ENCODE measurements at regions not wholly inside any gene's neighbourhood (a gene's known extent, or its start where the extent isn't known, plus 50 kb on each side); places are given as distances from the start of the nearest gene placed in this dataset.

- H3K9ac ChIP-seq (ENCODE audit: insufficient read depth, low read depth, low read length): no peak overlapping the region
- H3K9me3 ChIP-seq (ENCODE audit: low read length): no peaks in the 10 kb centered on the region
- no peak for ATAC-seq
- H3K4me2 ChIP-seq (ENCODE audit: low read depth, low read length): no peak overlapping the region
- H3K27ac ChIP-seq (ENCODE audit: extremely low read length, insufficient read depth, low read length): no peak overlapping the region
- no peak for FAIRE-seq
- in situ Hi-C loops (cut with HindIII; ENCODE audit: extremely low pct_ligation_motif_present, low pct_unique_long_range_greater_than_20kb): no loop called here
- no peak overlapping the region for H3K4me3 ChIP-seq (replicated peaks in 1 of 3; ENCODE audit: insufficient read depth in 1 of 3, low read depth in 2 of 3, low read length in 3 of 3)
- H3K79me2 ChIP-seq (ENCODE audit: insufficient read depth, low read length): no peaks in the 10 kb centered on the region
- TF ChIP-seq ATF7 (IDR thresholded peaks at IDR 0.05) (peak; percentile 79), ATF7 (CRISPR knock-in tag; IDR thresholded peaks at IDR 0.05) (no peak), WIZ (CRISPR knock-in tag; IDR thresholded peaks at IDR 0.05) (no peak)
- ChIA-PET POLR2A (no interaction called here), CTCF (ENCODE audit: low intra/inter-chr PET ratio, low total read pairs) (no interaction called here)
- BruUV-seq (replicated peaks): no TSS peak
- WGBS (ENCODE audit: low lambda C conversion rate): 6% methylated on average over 1 of the region's 1 CpG
- H4K20me1 ChIP-seq (ENCODE audit: insufficient read depth, low read length): no peaks in the 10 kb centered on the region
- H3K36me3 ChIP-seq (replicated peaks in 1 of 2; ENCODE audit: control insufficient read depth in 1 of 2, insufficient read depth in 2 of 2, low read length in 2 of 2): no peaks in the 10 kb centered on the region
- no peak overlapping the region for H2AFZ ChIP-seq (ENCODE audit: low read length)
- DNase-seq (ENCODE audit: low spot score): no peak
- intact Hi-C loops (cut with micrococcal nuclease; ENCODE audit: unreplicated experiment): no loop called here
- no peaks in the 10 kb centered on the region; a peak in 2 of 5 replicates for H3K27me3 ChIP-seq (ENCODE audit: control insufficient read depth in 1 of 2, insufficient read depth in 2 of 2, low read length in 2 of 2)
- H3K4me1 ChIP-seq (ENCODE audit: insufficient read depth, low read length): no peaks in the 10 kb centered on the region
Observed at GRCh38 chr13:47017476-47017875, 120.6 kb upstream of the HTR2A start.

GRCh38 chr13:47008318-47008717, 111.5 kb upstream of the HTR2A start:
- Histone ChIP-seq H4K20me1 (ENCODE audit: insufficient read depth, low read length) (no peaks in the 10 kb centered on the region), H3K4me2 (ENCODE audit: low read depth, low read length) (no peak overlapping the region), H2AFZ (ENCODE audit: low read length) (no peak overlapping the region), H3K27ac (ENCODE audit: extremely low read length, insufficient read depth, low read length) (no peak overlapping the region), H3K36me3 (replicated peaks in 1 of 2; ENCODE audit: control insufficient read depth in 1 of 2, insufficient read depth in 2 of 2, low read length in 2 of 2) (no peaks in the 10 kb centered on the region), H3K4me1 (ENCODE audit: insufficient read depth, low read length) (no peaks in the 10 kb centered on the region), H3K9ac (ENCODE audit: insufficient read depth, low read depth, low read length) (no peak overlapping the region), H3K9me3 (ENCODE audit: low read length) (no peaks in the 10 kb centered on the region), H3K4me3 (replicated peaks in 1 of 3; ENCODE audit: insufficient read depth in 1 of 3, low read depth in 2 of 3, low read length in 3 of 3) (no peak overlapping the region), H3K79me2 (ENCODE audit: insufficient read depth, low read length) (no peaks in the 10 kb centered on the region), H3K27me3 (ENCODE audit: control insufficient read depth in 1 of 2, insufficient read depth in 2 of 2, low read length in 2 of 2) (no peaks in the 10 kb centered on the region)
- in situ Hi-C loops (cut with HindIII; ENCODE audit: extremely low pct_ligation_motif_present, low pct_unique_long_range_greater_than_20kb) (no loop called here), intact Hi-C loops (cut with micrococcal nuclease; ENCODE audit: unreplicated experiment) (no loop called here)
- 0% methylated on average over 2 of the region's 2 CpGs for WGBS (ENCODE audit: low lambda C conversion rate)
- BruUV-seq (replicated peaks): no TSS peak
- ChIA-PET CTCF (ENCODE audit: low intra/inter-chr PET ratio, low total read pairs) (no interaction called here), POLR2A (no interaction called here)
- ATAC-seq (no peak), DNase-seq (ENCODE audit: low spot score) (no peak), FAIRE-seq (no peak)
- no peak for TF ChIP-seq ZMYM3 (CRISPR knock-in tag; IDR thresholded peaks at IDR 0.05)
- TF ChIP-seq CREM (IDR thresholded peaks at IDR 0.05): no peak
- TF ChIP-seq CREM (CRISPR knock-in tag; IDR thresholded peaks at IDR 0.05): no peak
- no peak for TF ChIP-seq NCOA1 (CRISPR knock-in tag; IDR thresholded peaks at IDR 0.05)
- no peak for TF ChIP-seq ATF2 (CRISPR knock-in tag; IDR thresholded peaks at IDR 0.05)
- TF ChIP-seq ZNF3 (CRISPR knock-in tag; IDR thresholded peaks at IDR 0.05): no peak
- no peak for TF ChIP-seq BHLHE40 (IDR thresholded peaks at IDR 0.05; ENCODE audit: low read length)
- no peak for TF ChIP-seq MTF2 (CRISPR knock-in tag; IDR thresholded peaks at IDR 0.05; ENCODE audit: borderline replicate concordance)
- TF ChIP-seq ZNF264 (CRISPR knock-in tag; IDR thresholded peaks at IDR 0.05): no peak
- no peak for TF ChIP-seq GATAD2A (CRISPR knock-in tag; IDR thresholded peaks at IDR 0.05)
- no peak for TF ChIP-seq ZNF782 (CRISPR knock-in tag; IDR thresholded peaks at IDR 0.05; ENCODE audit: borderline replicate concordance)
- TF ChIP-seq ZNF24 (IDR thresholded peaks at IDR 0.05): no peak
- no peak for TF ChIP-seq ZBTB38 (CRISPR knock-in tag; IDR thresholded peaks at IDR 0.05)
- no peak for TF ChIP-seq ZNF550 (CRISPR knock-in tag; IDR thresholded peaks at IDR 0.05; ENCODE audit: borderline replicate concordance)
- TF ChIP-seq ZNF720 (CRISPR knock-in tag; IDR thresholded peaks at IDR 0.05): no peak
- TF ChIP-seq ZNF792 (CRISPR knock-in tag; IDR thresholded peaks at IDR 0.05): no peak
- no peak for TF ChIP-seq POLR2AphosphoS5 (IDR thresholded peaks at IDR 0.05; ENCODE audit: low read depth, low read length)
- TF ChIP-seq SUZ12 (IDR thresholded peaks at IDR 0.05; ENCODE audit: low read depth, low read length): no peak

Measured in HepG2 (cell line).